ENCODE measurements at regions not wholly inside any gene's neighbourhood (a gene's known extent, or its start where the extent isn't known, plus 50 kb on each side); places are given as distances from the start of the nearest gene placed in this dataset.
"Not testable (repeated sequence)": the region's sequence is repeated elsewhere in the genome, so short reads cannot be mapped to it uniquely, and the experiment has no call there.

GRCh38 chr1:188822248-188822647 is 1655.4 kb downstream of the BRINP3 start:
- DNase-seq = no peak

DNA sequence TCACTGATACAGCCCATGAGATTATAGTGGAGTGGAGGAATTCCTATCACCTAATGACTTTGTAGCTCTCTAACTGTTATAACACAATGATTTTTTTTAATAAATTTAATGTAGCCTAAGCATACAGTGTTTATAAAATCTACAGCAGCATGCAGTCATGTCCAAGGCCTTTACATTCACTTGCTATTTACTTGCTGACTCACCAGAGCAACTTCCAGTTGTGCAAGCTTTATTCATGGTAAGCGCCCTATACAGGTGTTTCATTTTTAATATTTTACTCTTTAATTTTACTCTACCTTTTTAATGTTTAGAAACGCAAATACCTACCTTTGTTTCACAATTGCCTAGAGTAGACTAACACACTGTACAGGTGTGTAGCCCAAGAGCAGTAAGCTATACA is 1652.2 kb downstream of the BRINP3 start:
- DNase-seq = no peak

DNA sequence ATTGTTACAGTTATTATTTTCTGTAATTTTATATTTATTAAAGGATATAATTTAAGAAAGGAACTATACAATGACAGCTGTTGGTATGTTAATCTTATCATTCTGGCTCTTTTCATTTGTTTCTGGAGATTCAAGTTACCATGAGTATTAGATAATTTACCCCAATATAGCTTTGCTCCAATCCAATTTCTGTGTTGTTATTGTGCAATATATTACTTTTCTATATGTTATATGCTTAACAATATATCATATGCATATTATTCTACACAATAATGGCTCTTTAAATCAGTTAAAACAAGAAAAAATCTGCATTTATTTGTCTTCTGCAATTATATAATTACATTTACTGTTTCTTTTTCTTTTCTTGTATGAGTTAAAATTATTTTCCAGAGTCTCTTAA is 1650.9 kb downstream of the BRINP3 start:
- no peak for DNase-seq

DNA sequence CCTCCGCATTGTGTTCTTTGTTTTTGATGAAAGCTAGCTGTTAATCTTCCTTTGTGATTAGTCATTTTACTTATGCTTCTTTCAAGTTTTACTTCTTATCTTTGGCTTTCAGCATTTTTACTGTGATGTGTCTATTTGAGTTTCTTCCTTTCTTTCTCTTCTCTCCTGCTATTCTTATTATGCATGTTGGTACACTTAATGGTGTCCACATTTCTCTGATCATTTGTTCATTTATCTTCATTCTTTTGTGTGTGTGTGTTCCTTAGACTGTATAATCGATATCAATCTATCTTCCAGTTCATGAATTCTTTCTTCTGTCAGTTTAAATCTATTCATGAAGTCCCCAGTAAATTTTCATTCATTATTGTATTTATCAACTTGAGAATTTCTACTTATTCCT is 1650.3 kb downstream of the BRINP3 start:
- DNase-seq = no peak

GRCh38 chr1:188841111-188841696 is 1636.5 kb downstream of the BRINP3 start:
- not testable (repeated sequence) for DNase-seq

GRCh38 chr1:188846468-188846867 is 1631.2 kb downstream of the BRINP3 start:
- DNase-seq = no peak

- no peak for DNase-seq
Measured at GRCh38 chr1:188857526-188858087, 1620.1 kb downstream of the BRINP3 start.

GRCh38 chr1:188867614-188868013 is 1610.0 kb downstream of the BRINP3 start:
- no peak for DNase-seq

DNA sequence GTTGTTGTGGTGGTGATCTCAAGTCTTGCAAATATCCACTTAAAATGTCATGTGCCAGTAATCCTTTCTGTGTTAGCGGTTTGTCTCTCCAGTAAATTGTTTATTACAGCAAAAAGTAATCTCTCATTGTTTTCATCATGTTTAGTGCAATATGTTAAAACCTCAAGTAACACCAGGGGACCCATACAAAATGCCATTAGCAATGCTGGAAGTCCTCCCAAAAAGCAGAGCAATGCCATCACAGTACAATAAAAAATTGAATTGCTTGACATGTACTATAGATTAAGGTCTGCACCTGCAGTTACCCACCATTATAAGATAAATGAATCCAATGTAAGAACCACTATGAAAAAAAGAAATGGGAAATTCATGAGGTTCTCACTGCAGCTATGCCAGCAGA is 1606.5 kb downstream of the BRINP3 start:
- no peak for DNase-seq

- no peak for DNase-seq
Measured at GRCh38 chr1:188872376-188872775, 1605.3 kb downstream of the BRINP3 start.

DNA sequence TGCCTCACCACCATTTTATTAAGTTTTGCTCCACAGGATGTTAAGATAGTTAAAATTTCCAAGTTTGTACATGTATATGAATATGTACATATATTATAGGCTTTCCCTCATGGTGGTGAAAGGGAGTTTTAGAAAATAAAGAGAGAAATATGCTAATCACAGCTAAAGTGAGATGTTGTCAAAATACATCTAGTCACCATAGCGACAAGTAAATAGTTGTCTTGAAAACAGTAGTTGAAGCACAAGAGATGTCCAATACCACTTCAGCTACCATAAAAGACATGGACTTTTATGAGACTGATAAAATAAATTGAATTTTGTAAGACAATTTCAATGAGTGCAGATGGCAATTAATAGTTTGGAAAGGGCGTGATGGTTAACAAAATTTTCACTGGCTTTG is 1600.0 kb downstream of the BRINP3 start:
- DNase-seq = no peak

DNA sequence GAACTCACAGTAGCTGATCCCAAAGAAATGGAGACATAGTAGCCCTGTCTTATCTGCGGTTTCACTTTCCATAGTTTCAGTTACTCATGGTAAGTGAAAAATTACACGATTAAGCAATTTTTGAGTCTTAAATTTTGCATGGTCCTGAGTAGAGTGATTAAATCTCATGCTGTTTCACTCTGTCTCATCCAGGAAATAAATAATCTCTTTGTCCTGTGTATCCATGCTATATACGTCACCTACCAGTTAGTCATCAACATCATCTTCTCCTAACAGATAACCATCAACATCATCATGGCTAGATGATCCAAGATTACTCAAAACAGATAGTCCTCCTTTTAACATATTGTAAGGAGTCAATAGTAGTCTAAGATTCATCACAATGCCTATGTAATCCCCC is 1589.3 kb downstream of the BRINP3 start:
- no peak for DNase-seq

GRCh38 chr1:188889166-188889565 is 1588.5 kb downstream of the BRINP3 start:
- no peak for DNase-seq

DNA sequence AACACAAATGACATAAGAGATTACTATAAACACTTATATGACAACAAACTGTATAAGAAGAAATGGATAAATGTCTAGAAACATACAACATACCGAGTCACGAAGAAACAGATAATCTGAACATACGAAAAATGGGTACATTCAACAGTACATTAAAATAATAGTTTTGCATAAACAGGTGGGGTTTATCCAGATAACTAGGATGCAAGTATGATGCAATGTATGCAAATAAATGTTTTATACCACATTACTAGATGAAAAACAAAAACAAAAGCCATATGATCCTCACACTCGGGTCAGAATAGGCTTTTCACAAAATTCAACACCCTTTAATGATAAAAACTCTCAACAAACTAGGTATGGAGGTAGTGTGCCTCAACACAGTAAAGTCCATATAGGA is 1585.7 kb downstream of the BRINP3 start:
- DNase-seq = no peak

DNA sequence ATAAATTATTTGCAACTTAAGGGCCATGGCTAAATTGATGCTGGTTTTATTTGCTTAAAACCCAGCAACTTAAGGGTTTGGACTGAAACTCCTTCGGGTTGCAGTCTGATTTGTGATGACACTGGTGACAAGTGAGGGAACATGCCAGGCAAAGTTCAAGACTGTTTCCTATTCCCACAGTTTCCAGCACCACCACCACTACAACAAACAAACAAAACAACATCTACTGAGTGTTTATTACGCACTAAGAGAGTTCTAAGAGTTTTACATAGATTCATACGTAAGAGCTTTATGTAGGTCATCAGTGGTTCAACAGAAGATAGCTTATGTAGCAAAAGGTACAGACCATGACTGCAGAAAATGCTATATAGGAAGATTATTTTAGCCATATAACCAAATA is 1582.1 kb downstream of the BRINP3 start:
- no peak for DNase-seq

- no peak for DNase-seq
Measured at GRCh38 chr1:188903241-188903640, 1574.4 kb downstream of the BRINP3 start.

GRCh38 chr1:188904201-188904600 is 1573.5 kb downstream of the BRINP3 start:
- DNase-seq = no peak

GRCh38 chr1:188906921-188907641 is 1570.6 kb downstream of the BRINP3 start:
- no peak for DNase-seq

- no peak for DNase-seq
Measured at GRCh38 chr1:188930382-188930781, 1547.3 kb downstream of the BRINP3 start.

DNA sequence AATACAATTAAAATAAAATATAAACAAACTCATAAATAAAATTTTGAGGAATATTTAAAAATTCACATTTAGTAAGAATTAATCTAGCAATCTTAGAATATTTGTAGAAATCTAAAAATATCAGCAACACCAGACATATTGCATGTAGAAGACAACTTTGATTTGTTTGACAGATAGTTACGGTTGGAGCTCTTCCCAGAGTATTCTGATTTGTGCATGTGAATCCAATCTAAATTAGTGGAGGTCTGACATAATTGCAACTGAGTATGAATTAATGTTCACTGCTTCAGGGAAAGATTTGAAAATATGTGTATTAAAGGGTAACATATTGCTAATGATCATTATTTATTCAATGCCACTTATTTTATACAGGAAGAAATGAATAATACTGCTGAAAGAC is 1546.2 kb downstream of the BRINP3 start:
- no peak for DNase-seq

DNA sequence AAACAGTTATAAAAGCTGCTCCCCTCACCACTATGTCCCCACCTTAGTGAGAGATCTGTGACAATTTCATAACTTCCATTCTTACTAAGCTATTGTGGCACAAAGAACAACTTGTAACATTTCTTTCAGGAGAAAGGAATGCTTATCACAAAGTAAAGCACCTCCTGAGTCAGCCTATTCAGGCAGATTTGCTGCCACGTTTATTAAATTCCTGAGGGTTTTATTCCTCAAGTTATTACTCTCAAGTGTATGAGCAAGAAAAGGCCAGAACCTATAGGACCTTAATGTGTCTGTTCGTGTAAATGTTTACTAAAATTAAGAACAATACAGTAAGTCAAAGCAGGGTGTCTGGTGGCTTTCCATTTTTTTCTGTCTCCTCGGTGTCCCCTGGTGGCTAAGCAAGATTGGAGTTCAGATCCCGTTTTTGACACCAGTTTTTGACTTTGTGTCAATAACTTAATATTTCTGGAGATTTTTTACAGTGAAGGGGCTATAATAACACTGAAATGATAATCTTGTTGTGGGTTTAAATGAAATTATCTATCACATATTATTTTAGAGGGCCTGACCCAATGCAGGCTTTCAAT is 1539.6 kb downstream of the BRINP3 start:
- DNase-seq = peak; percentile 23

GRCh38 chr1:188941986-188942385 is 1535.7 kb downstream of the BRINP3 start:
- no peak for DNase-seq

GRCh38 chr1:188949701-188950100 is 1528.0 kb downstream of the BRINP3 start:
- DNase-seq = no peak

GRCh38 chr1:188958461-188959115 is 1519.1 kb downstream of the BRINP3 start:
- DNase-seq = no peak
